Mesenchymal stem cell (in vitro differentiated cells and primary cell): ENCODE measurements at regions not wholly inside any gene's neighbourhood (a gene's known extent, or its start where the extent isn't known, plus 50 kb on each side); places are given as distances from the start of the nearest gene placed in this dataset.

Experiments
- DNase-seq: peaks from one replicate; pipeline ENCODE4 v3.0.0-alpha.2; 2013
- H2AFZ ChIP-seq: one replicate; pipeline ENCODE4 v1.6.1; 2013; ENCODE audit warnings: low read depth, mild to moderate bottlenecking, control low read depth, inconsistent platforms, low read length, moderate library complexity
- H2AK5ac ChIP-seq: 2 replicates; pipeline ENCODE4 v1.6.1; 2013; ENCODE audit warnings: low read length, moderate library complexity, mild to moderate bottlenecking, inconsistent platforms; ENCODE audit not compliant: severe bottlenecking
- H2BK120ac ChIP-seq: one replicate; pipeline ENCODE4 v1.6.1; 2013; ENCODE audit warnings: low read depth, mild to moderate bottlenecking, inconsistent platforms, low read length, moderate library complexity
- H2BK12ac ChIP-seq, 2 experiments: one replicate each; pipeline ENCODE4 v1.6.1; 2013; ENCODE audit warnings: inconsistent platforms in 2 of 2, low read length in 2 of 2, mild to moderate bottlenecking in 2 of 2, moderate library complexity in 2 of 2, control low read depth in 1 of 2
- H2BK15ac ChIP-seq: one replicate; pipeline ENCODE4 v1.6.1; 2013; ENCODE audit warnings: mild to moderate bottlenecking, low read depth, inconsistent platforms; ENCODE audit not compliant: poor library complexity, severe bottlenecking
- H2BK5ac ChIP-seq: 2 replicates; pipeline ENCODE4 v1.6.1; 2013; ENCODE audit warnings: low read depth, mild to moderate bottlenecking, low read length, control low read depth, inconsistent platforms; ENCODE audit not compliant: poor library complexity, severe bottlenecking
- H3K14ac ChIP-seq, 2 experiments: one replicate each; pipeline ENCODE4 v1.6.1; 2013; ENCODE audit warnings: inconsistent platforms in 2 of 2, low read length in 2 of 2, control low read depth in 1 of 2, mild to moderate bottlenecking in 1 of 2, moderate library complexity in 1 of 2
- H3K18ac ChIP-seq, 2 experiments: one replicate each; pipeline ENCODE4 v1.6.1; 2013; ENCODE audit warnings: inconsistent platforms in 2 of 2, low read length in 2 of 2, control low read depth in 1 of 2, low read depth in 1 of 2, mild to moderate bottlenecking in 1 of 2
- H3K23ac ChIP-seq, 2 experiments: one replicate each; pipeline ENCODE4 v1.6.1; 2013; ENCODE audit warnings: inconsistent platforms in 2 of 2, low read length in 2 of 2, mild to moderate bottlenecking in 2 of 2, moderate library complexity in 2 of 2, control low read depth in 1 of 2
- H3K27ac ChIP-seq: 2 replicates; pipeline ENCODE4 v1.5.1; 2013; ENCODE audit warnings: mild to moderate bottlenecking, moderate library complexity, low read length, control low read depth, inconsistent platforms; ENCODE audit not compliant: poor library complexity, severe bottlenecking
- H3K27me3 ChIP-seq, 2 experiments: 2 replicates each; pipeline versions ENCODE4 v1.6.1 to v1.7.0; 2013; ENCODE audit warnings: low read length in 2 of 2, mild to moderate bottlenecking in 2 of 2, moderate library complexity in 2 of 2, control low read depth in 1 of 2, inconsistent platforms in 1 of 2; ENCODE audit not compliant: control insufficient read depth in 1 of 2, insufficient read depth in 1 of 2
- H3K36me3 ChIP-seq, 2 experiments: 2 replicates each; pipeline versions ENCODE4 v1.6.1 to v1.7.0; 2013; ENCODE audit warnings: low read length in 2 of 2, control low read depth in 1 of 2, inconsistent platforms in 1 of 2, low read depth in 1 of 2, mild to moderate bottlenecking in 1 of 2; ENCODE audit not compliant: insufficient read depth in 2 of 2, control insufficient read depth in 1 of 2
- H3K4ac ChIP-seq, 2 experiments: one replicate each; pipeline ENCODE4 v1.6.1; 2013; ENCODE audit warnings: inconsistent platforms in 2 of 2, low read length in 2 of 2, mild to moderate bottlenecking in 2 of 2, moderate library complexity in 2 of 2, control low read depth in 1 of 2, low read depth in 1 of 2
- H3K4me1 ChIP-seq: 2 replicates; pipeline ENCODE4 v1.6.1; 2013; ENCODE audit warnings: low read depth, low read length, control low read depth; ENCODE audit not compliant: control insufficient read depth, insufficient read depth
- H3K4me2 ChIP-seq: 2 replicates; pipeline ENCODE4 v1.6.1; 2013; ENCODE audit warnings: low read length, mild to moderate bottlenecking, inconsistent platforms; ENCODE audit not compliant: poor library complexity, severe bottlenecking
- H3K4me3 ChIP-seq, 2 experiments: 2 replicates each; pipeline versions ENCODE4 v1.5.1 to v1.7.0; 2013; ENCODE audit warnings: low read length in 2 of 2, mild to moderate bottlenecking in 2 of 2, control low read depth in 1 of 2, low read depth in 1 of 2; ENCODE audit not compliant: insufficient read depth in 1 of 2
- H3K79me1 ChIP-seq: replicated peaks from 2 replicates; pipeline ENCODE4 v1.6.1; 2013; ENCODE audit warnings: mild to moderate bottlenecking, control low read depth, low read length, inconsistent platforms; ENCODE audit not compliant: poor library complexity, severe bottlenecking
- H3K9ac ChIP-seq: 2 replicates; pipeline ENCODE4 v1.7.0; 2013; ENCODE audit warnings: mild to moderate bottlenecking, low read length, moderate library complexity
- H3K9me3 ChIP-seq: 2 replicates; pipeline ENCODE4 v1.7.0; 2013; ENCODE audit warnings: mild to moderate bottlenecking, low read length; ENCODE audit not compliant: control insufficient read depth
- H4K8ac ChIP-seq: one replicate; pipeline ENCODE4 v1.6.1; 2013; ENCODE audit warnings: inconsistent platforms, mild to moderate bottlenecking, low read length, moderate library complexity
- H4K91ac ChIP-seq: one replicate; pipeline ENCODE4 v1.6.1; 2013; ENCODE audit warnings: mild to moderate bottlenecking, low read length, inconsistent platforms
- WGBS: methylation state at CpG from one replicate; pipeline ENCODE4 v1.1.7; 2013; ENCODE audit warnings: mixed read lengths; 5-methylcytosine and 5-hydroxymethylcytosine counted together

DNA sequence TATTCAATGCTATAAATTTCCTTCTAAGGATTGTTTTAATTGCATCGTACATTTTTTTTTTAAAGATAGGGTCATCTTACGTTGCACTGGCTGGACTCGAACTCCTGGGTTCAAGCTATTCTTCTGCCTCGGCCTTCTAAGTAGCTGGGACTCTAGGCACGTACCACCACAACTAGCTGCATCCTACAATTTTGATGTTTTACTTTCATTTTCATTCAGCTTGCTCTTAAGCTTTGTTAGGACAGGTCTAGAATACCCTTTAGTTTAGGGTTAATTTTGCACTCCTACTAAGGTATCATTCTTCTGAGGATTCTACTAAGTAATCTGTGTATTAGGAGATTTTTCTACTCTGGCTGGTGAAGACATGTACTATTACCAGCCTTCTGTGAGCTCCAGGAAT, 50.2 kb upstream of the C1GALT1C1 start:
- Histone ChIP-seq H3K18ac (no peak overlapping the region), H3K4me1 (no peaks in the 10 kb centered on the region), H2BK12ac (no peak overlapping the region), H2BK5ac (no peak overlapping the region), H2BK15ac (no peak overlapping the region), H3K23ac (no peak overlapping the region), H3K4ac (no peak overlapping the region), H2AFZ (no peak overlapping the region), H3K27ac (no peak overlapping the region), H3K14ac (no peak overlapping the region), H3K79me1 (no peaks in the 10 kb centered on the region), H4K91ac (no peak overlapping the region), H3K9me3 (no peaks in the 10 kb centered on the region), H3K9ac (no peak overlapping the region), H4K8ac (no peak overlapping the region), H2BK120ac (no peak overlapping the region), H3K36me3 (no peaks in the 10 kb centered on the region), H3K27me3 (no peaks in the 10 kb centered on the region), H2AK5ac (no peak overlapping the region), H3K4me2 (no peak overlapping the region), H3K4me3 (no peak overlapping the region)
- DNase-seq = no peak
- WGBS = 78% methylated on average over 4 of the region's 5 CpGs
